ENCODE measurements at regions not wholly inside any gene's neighbourhood (a gene's known extent, or its start where the extent isn't known, plus 50 kb on each side); places are given as distances from the start of the nearest gene placed in this dataset.

- Histone ChIP-seq H3K27ac (ENCODE audit: low read depth in 1 of 3, low read length in 2 of 3) (no peak overlapping the region), H3K4me1 (ENCODE audit: control insufficient read depth in 3 of 3, insufficient read depth in 2 of 3, low read depth in 1 of 3, low read length in 2 of 3) (no peaks in the 10 kb centered on the region), H3K4me3 (ENCODE audit: low read depth in 1 of 3, low read length in 3 of 3) (no peak overlapping the region), H3K36me3 (ENCODE audit: control insufficient read depth in 3 of 3, insufficient read depth in 2 of 3, low read depth in 1 of 3, low read length in 3 of 3) (no peaks in the 10 kb centered on the region), H3K27me3 (ENCODE audit: control insufficient read depth in 3 of 3, insufficient read depth in 3 of 3, low read length in 3 of 3) (no peaks in the 10 kb centered on the region), H3K9me3 (ENCODE audit: control insufficient read depth in 2 of 2, insufficient read depth in 1 of 2, low read depth in 1 of 2, low read length in 1 of 2) (no peaks in the 10 kb centered on the region)
- no peak for FAIRE-seq
- 63 to 71% (median 69%) methylated on average over 3 of the region's 3 CpGs for WGBS, 3 donors
- DNase-seq: no peak
Observed at GRCh38 chr3:4232798-4233197, 70.4 kb upstream of the SETMAR start.

- 45 to 57% (median 50%) methylated on average over 2 of the region's 2 CpGs for WGBS, 3 donors
Observed at GRCh38 chr3:4233488-4233887, 69.7 kb upstream of the SETMAR start.

GRCh38 chr3:4234889-4235288, 68.3 kb upstream of the SETMAR start:
- no peaks in the 10 kb centered on the region for H3K27me3 ChIP-seq (ENCODE audit: control insufficient read depth in 3 of 3, insufficient read depth in 3 of 3, low read length in 3 of 3)
- no peak for FAIRE-seq
- 54 to 80% (median 68%) methylated on average over 2 of the region's 2 CpGs for WGBS, 3 donors
- no peaks in the 10 kb centered on the region for H3K36me3 ChIP-seq (ENCODE audit: control insufficient read depth in 3 of 3, insufficient read depth in 2 of 3, low read depth in 1 of 3, low read length in 3 of 3)
- H3K4me1 ChIP-seq (ENCODE audit: control insufficient read depth in 3 of 3, insufficient read depth in 2 of 3, low read depth in 1 of 3, low read length in 2 of 3): no peaks in the 10 kb centered on the region
- no peak for DNase-seq
- H3K27ac ChIP-seq (ENCODE audit: low read depth in 1 of 3, low read length in 2 of 3): no peak overlapping the region
- no peak overlapping the region for H3K4me3 ChIP-seq (ENCODE audit: low read depth in 1 of 3, low read length in 3 of 3)
- no peaks in the 10 kb centered on the region for H3K9me3 ChIP-seq (ENCODE audit: control insufficient read depth in 2 of 2, insufficient read depth in 1 of 2, low read depth in 1 of 2, low read length in 1 of 2)

More at GRCh38 chr3:4233488-4233887, 69.7 kb upstream of the SETMAR start:
- H3K9me3 ChIP-seq (ENCODE audit: control insufficient read depth in 2 of 2, insufficient read depth in 1 of 2, low read depth in 1 of 2, low read length in 1 of 2): no peaks in the 10 kb centered on the region
- no peaks in the 10 kb centered on the region for H3K27me3 ChIP-seq (ENCODE audit: control insufficient read depth in 3 of 3, insufficient read depth in 3 of 3, low read length in 3 of 3)
- H3K27ac ChIP-seq (ENCODE audit: low read depth in 1 of 3, low read length in 2 of 3): no peak overlapping the region
- no peaks in the 10 kb centered on the region for H3K4me1 ChIP-seq (ENCODE audit: control insufficient read depth in 3 of 3, insufficient read depth in 2 of 3, low read depth in 1 of 3, low read length in 2 of 3)
- no peak overlapping the region for H3K4me3 ChIP-seq (ENCODE audit: low read depth in 1 of 3, low read length in 3 of 3)
- DNase-seq: no peak
- no peaks in the 10 kb centered on the region for H3K36me3 ChIP-seq (ENCODE audit: control insufficient read depth in 3 of 3, insufficient read depth in 2 of 3, low read depth in 1 of 3, low read length in 3 of 3)
- no peak for FAIRE-seq

- 66 to 71% (median 69%) methylated on average over 3 of the region's 3 CpGs for WGBS, 3 donors
- DNase-seq (no peak), FAIRE-seq (no peak)
- Histone ChIP-seq H3K27me3 (ENCODE audit: control insufficient read depth in 3 of 3, insufficient read depth in 3 of 3, low read length in 3 of 3) (no peaks in the 10 kb centered on the region), H3K36me3 (ENCODE audit: control insufficient read depth in 3 of 3, insufficient read depth in 2 of 3, low read depth in 1 of 3, low read length in 3 of 3) (no peaks in the 10 kb centered on the region), H3K9me3 (ENCODE audit: control insufficient read depth in 2 of 2, insufficient read depth in 1 of 2, low read depth in 1 of 2, low read length in 1 of 2) (no peaks in the 10 kb centered on the region), H3K4me3 (ENCODE audit: low read depth in 1 of 3, low read length in 3 of 3) (no peak overlapping the region), H3K27ac (ENCODE audit: low read depth in 1 of 3, low read length in 2 of 3) (no peak overlapping the region), H3K4me1 (ENCODE audit: control insufficient read depth in 3 of 3, insufficient read depth in 2 of 3, low read depth in 1 of 3, low read length in 2 of 3) (no peaks in the 10 kb centered on the region)
Observed at GRCh38 chr3:4235690-4236089, 67.5 kb upstream of the SETMAR start.

- H3K36me3 ChIP-seq (ENCODE audit: control insufficient read depth in 3 of 3, insufficient read depth in 2 of 3, low read depth in 1 of 3, low read length in 3 of 3): no peaks in the 10 kb centered on the region
- H3K4me1 ChIP-seq (ENCODE audit: control insufficient read depth in 3 of 3, insufficient read depth in 2 of 3, low read depth in 1 of 3, low read length in 2 of 3): no peaks in the 10 kb centered on the region
- H3K27me3 ChIP-seq (ENCODE audit: control insufficient read depth in 3 of 3, insufficient read depth in 3 of 3, low read length in 3 of 3): no peaks in the 10 kb centered on the region
- H3K9me3 ChIP-seq (ENCODE audit: control insufficient read depth in 2 of 2, insufficient read depth in 1 of 2, low read depth in 1 of 2, low read length in 1 of 2): peaks cover 0 to 4% of the 10 kb centered on the region in 2 donors
- no peak for DNase-seq
- FAIRE-seq: no peak
- 81 to 85% (median 81%) methylated on average over 8 of the region's 8 CpGs for WGBS, 3 donors
- H3K27ac ChIP-seq (ENCODE audit: low read depth in 1 of 3, low read length in 2 of 3): no peak overlapping the region
- no peak overlapping the region for H3K4me3 ChIP-seq (ENCODE audit: low read depth in 1 of 3, low read length in 3 of 3)
Observed at GRCh38 chr3:4241595-4242170, 61.5 kb upstream of the SETMAR start.

- Histone ChIP-seq H3K36me3 (ENCODE audit: control insufficient read depth in 3 of 3, insufficient read depth in 2 of 3, low read depth in 1 of 3, low read length in 3 of 3) (no peaks in the 10 kb centered on the region), H3K27ac (ENCODE audit: low read depth in 1 of 3, low read length in 2 of 3) (no peak overlapping the region), H3K9me3 (ENCODE audit: control insufficient read depth in 2 of 2, insufficient read depth in 1 of 2, low read depth in 1 of 2, low read length in 1 of 2) (peaks cover 0 to 4% of the 10 kb centered on the region in 2 donors), H3K27me3 (ENCODE audit: control insufficient read depth in 3 of 3, insufficient read depth in 3 of 3, low read length in 3 of 3) (no peaks in the 10 kb centered on the region), H3K4me1 (ENCODE audit: control insufficient read depth in 3 of 3, insufficient read depth in 2 of 3, low read depth in 1 of 3, low read length in 2 of 3) (no peaks in the 10 kb centered on the region), H3K4me3 (ENCODE audit: low read depth in 1 of 3, low read length in 3 of 3) (no peak overlapping the region)
- FAIRE-seq (no peak), DNase-seq (no peak)
- 60 to 73% (median 64%) methylated on average over 9 of the region's 9 CpGs for WGBS, 3 donors
Observed at GRCh38 chr3:4245671-4246070, 57.5 kb upstream of the SETMAR start.

GRCh38 chr3:4247391-4247790, 55.8 kb upstream of the SETMAR start:
- Histone ChIP-seq H3K36me3 (ENCODE audit: control insufficient read depth in 3 of 3, insufficient read depth in 2 of 3, low read depth in 1 of 3, low read length in 3 of 3) (no peaks in the 10 kb centered on the region), H3K27ac (ENCODE audit: low read depth in 1 of 3, low read length in 2 of 3) (no peak overlapping the region), H3K9me3 (ENCODE audit: control insufficient read depth in 2 of 2, insufficient read depth in 1 of 2, low read depth in 1 of 2, low read length in 1 of 2) (peaks cover 0 to 4% of the 10 kb centered on the region in 2 donors), H3K4me3 (ENCODE audit: low read depth in 1 of 3, low read length in 3 of 3) (no peak overlapping the region), H3K27me3 (ENCODE audit: control insufficient read depth in 3 of 3, insufficient read depth in 3 of 3, low read length in 3 of 3) (no peaks in the 10 kb centered on the region), H3K4me1 (ENCODE audit: control insufficient read depth in 3 of 3, insufficient read depth in 2 of 3, low read depth in 1 of 3, low read length in 2 of 3) (no peaks in the 10 kb centered on the region)
- DNase-seq: no peak
- FAIRE-seq: no peak
- WGBS, 3 donors: 84 to 97% (median 96%) methylated on average over 1 of the region's 1 CpG

GRCh38 chr3:4250064-4250463, 53.1 kb upstream of the SETMAR start:
- Histone ChIP-seq H3K4me3 (ENCODE audit: low read depth in 1 of 3, low read length in 3 of 3) (no peak overlapping the region), H3K4me1 (ENCODE audit: control insufficient read depth in 3 of 3, insufficient read depth in 2 of 3, low read depth in 1 of 3, low read length in 2 of 3) (no peaks in the 10 kb centered on the region), H3K27me3 (ENCODE audit: control insufficient read depth in 3 of 3, insufficient read depth in 3 of 3, low read length in 3 of 3) (no peaks in the 10 kb centered on the region), H3K27ac (ENCODE audit: low read depth in 1 of 3, low read length in 2 of 3) (no peak overlapping the region), H3K36me3 (ENCODE audit: control insufficient read depth in 3 of 3, insufficient read depth in 2 of 3, low read depth in 1 of 3, low read length in 3 of 3) (no peaks in the 10 kb centered on the region), H3K9me3 (ENCODE audit: control insufficient read depth in 2 of 2, insufficient read depth in 1 of 2, low read depth in 1 of 2, low read length in 1 of 2) (peaks cover 0 to 4% of the 10 kb centered on the region in 2 donors)
- DNase-seq (no peak), FAIRE-seq (no peak)
- WGBS, 3 donors: 82 to 87% (median 84%) methylated on average over 4 of the region's 4 CpGs

GRCh38 chr3:4251412-4251811, 51.8 kb upstream of the SETMAR start:
- H3K36me3 ChIP-seq (ENCODE audit: control insufficient read depth in 3 of 3, insufficient read depth in 2 of 3, low read depth in 1 of 3, low read length in 3 of 3): no peaks in the 10 kb centered on the region
- no peak overlapping the region for H3K4me3 ChIP-seq (ENCODE audit: low read depth in 1 of 3, low read length in 3 of 3)
- no peaks in the 10 kb centered on the region for H3K27me3 ChIP-seq (ENCODE audit: control insufficient read depth in 3 of 3, insufficient read depth in 3 of 3, low read length in 3 of 3)
- H3K27ac ChIP-seq (ENCODE audit: low read depth in 1 of 3, low read length in 2 of 3): no peak overlapping the region
- H3K9me3 ChIP-seq (ENCODE audit: control insufficient read depth in 2 of 2, insufficient read depth in 1 of 2, low read depth in 1 of 2, low read length in 1 of 2): no peaks in the 10 kb centered on the region
- H3K4me1 ChIP-seq (ENCODE audit: control insufficient read depth in 3 of 3, insufficient read depth in 2 of 3, low read depth in 1 of 3, low read length in 2 of 3): no peaks in the 10 kb centered on the region
- DNase-seq (no peak), FAIRE-seq (no peak)

All from small intestine (tissue), 7 donors.